Mucosa of descending colon (tissue), 3 donors: ENCODE measurements at regions not wholly inside any gene's neighbourhood (a gene's known extent, or its start where the extent isn't known, plus 50 kb on each side); places are given as distances from the start of the nearest gene placed in this dataset.

Source experiments
- ATAC-seq: fragments of 200-7000 bp; cut with Tn5 transposase; one replicate; pipeline ENCODE4 v1.9.1; 2020; ENCODE audit warnings: mild to moderate bottlenecking, moderate library complexity
- DNase-seq, 3 donors: peaks; one replicate each; pipeline ENCODE4 v3.0.0-alpha.2; 2020
- H3K36me3 ChIP-seq: fragments of 200-600 bp; one replicate; pipeline ENCODE4 v1.8.0; 2021; ENCODE audit warnings: low read depth, mild to moderate bottlenecking
- H3K4me1 ChIP-seq: fragments of 200-600 bp; one replicate; pipeline ENCODE4 v1.8.0; 2021; ENCODE audit warnings: low read depth, mild to moderate bottlenecking
- H3K4me3 ChIP-seq: fragments of 200-600 bp; one replicate; pipeline ENCODE4 v1.8.0; 2021; ENCODE audit warnings: mild to moderate bottlenecking
- H3K9me3 ChIP-seq: fragments of 200-600 bp; one replicate; pipeline ENCODE4 v1.8.0; 2021; ENCODE audit warnings: mild to moderate bottlenecking
- intact Hi-C, 2 donors: fragments of 100-400 bp; cut with DNase I in 1 of 2; cut with micrococcal nuclease in 1 of 2; formaldehyde crosslinking; loops; one replicate each; pipeline versions ENCODE4 v1.11.0 to v1.11.1; 2022; cut with DNase I, micrococcal nuclease
- TF ChIP-seq, protein P1 (sequence below): fragments of 200-600 bp; IDR thresholded peaks from one replicate; pipeline ENCODE4 v1.8.0; 2022; ENCODE audit warnings: antibody characterized with exemption, mild to moderate bottlenecking
- donor health status: DM: no; HTN: no; CAD: no; lungs with moderate emphysema.
- donor health status: DM: no; HTN: no; CAD: no.
- donor health status: DM: no; HTN: yes; CAD: no.

DNA sequence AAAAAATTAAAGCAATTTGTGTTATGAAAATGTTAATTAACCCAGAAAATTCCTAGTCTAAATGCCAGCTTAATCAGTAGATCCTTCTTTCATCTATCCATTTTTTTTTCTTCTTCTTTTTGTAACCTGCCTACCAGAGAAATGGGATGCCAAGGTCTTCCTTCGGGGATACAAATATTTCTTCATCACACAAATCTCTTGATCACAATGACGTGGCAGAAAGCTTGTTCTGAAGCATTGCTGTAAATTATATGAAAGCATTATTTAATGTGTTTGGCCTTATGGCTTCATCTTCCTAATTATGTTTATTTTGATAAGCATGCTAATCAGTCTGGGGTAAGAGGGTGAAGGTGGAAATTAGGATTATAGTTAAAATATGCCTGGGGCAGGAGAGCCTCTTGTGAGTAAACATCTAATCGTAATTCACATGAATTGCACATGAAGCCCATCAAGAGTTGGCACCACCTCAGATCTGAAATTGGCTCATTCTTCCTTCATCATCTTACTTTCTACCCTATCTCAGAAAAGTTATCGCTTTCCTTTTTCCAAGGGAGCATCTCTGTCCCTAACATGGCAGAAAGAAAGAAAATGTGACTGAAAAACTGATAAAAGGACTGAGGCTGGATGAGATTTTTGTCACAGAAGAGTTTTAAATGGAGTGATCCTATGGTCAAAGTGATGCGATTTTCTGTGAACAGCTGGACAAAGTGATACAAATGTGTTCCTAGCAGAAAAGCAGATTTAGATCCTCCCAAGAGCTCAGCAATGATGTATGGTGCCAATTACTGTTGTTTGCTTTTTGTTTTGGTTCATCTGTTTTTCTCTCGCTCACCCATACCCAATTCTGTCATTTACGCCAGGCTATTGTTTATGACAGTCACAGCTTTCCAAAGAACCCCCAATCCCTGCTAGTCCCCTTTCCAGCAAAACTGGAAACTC lies 76.9 kb upstream of the PMAIP1 start:
- Histone ChIP-seq H3K36me3 (no peaks in the 10 kb centered on the region), H3K4me3 (no peak overlapping the region), H3K9me3 (no peaks in the 10 kb centered on the region), H3K4me1 (no peaks in the 10 kb centered on the region)
- TF ChIP-seq, protein P1, sequence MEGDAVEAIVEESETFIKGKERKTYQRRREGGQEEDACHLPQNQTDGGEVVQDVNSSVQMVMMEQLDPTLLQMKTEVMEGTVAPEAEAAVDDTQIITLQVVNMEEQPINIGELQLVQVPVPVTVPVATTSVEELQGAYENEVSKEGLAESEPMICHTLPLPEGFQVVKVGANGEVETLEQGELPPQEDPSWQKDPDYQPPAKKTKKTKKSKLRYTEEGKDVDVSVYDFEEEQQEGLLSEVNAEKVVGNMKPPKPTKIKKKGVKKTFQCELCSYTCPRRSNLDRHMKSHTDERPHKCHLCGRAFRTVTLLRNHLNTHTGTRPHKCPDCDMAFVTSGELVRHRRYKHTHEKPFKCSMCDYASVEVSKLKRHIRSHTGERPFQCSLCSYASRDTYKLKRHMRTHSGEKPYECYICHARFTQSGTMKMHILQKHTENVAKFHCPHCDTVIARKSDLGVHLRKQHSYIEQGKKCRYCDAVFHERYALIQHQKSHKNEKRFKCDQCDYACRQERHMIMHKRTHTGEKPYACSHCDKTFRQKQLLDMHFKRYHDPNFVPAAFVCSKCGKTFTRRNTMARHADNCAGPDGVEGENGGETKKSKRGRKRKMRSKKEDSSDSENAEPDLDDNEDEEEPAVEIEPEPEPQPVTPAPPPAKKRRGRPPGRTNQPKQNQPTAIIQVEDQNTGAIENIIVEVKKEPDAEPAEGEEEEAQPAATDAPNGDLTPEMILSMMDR: no peak
- DNase-seq: no peak
- intact Hi-C loops: loop anchor here in 1 of 2 donors (5.0 kb wide), 1 partner anchor 366 kb away; no protein-coding TSS in a partner anchor
- ATAC-seq: no peak

DNA sequence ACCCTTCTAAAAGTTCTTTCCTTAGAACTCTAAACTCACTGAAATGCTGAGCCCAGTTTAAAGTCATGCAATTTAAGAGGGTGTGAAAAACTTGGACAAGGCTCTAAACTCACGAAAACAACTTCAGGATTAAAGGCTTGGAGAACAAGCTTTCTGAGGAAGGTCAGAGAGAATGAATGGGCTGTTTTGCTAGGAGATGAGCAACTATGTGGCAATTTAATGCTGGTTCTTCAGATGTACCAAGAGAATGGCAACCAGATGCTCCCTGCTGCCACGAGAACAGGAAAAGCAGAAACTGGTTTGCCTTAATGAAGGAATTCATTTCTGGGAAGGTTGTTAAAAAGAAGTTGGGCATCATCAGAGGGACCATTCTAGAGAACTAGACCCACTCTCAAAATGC lies 77.8 kb upstream of the PMAIP1 start:
- intact Hi-C loops: loop anchor here in 1 of 2 donors (5.0 kb wide), 1 partner anchor 365 kb away; no protein-coding TSS in a partner anchor
- H3K4me1 ChIP-seq: no peaks in the 10 kb centered on the region
- no peak overlapping the region for H3K4me3 ChIP-seq
- TF ChIP-seq, protein P1: no peak
- H3K9me3 ChIP-seq: no peaks in the 10 kb centered on the region
- H3K36me3 ChIP-seq: no peaks in the 10 kb centered on the region
- ATAC-seq: no peak
- DNase-seq: no peak

- Histone ChIP-seq H3K4me1 (no peaks in the 10 kb centered on the region), H3K36me3 (no peaks in the 10 kb centered on the region), H3K4me3 (no peak overlapping the region), H3K9me3 (no peaks in the 10 kb centered on the region)
- TF ChIP-seq, protein P1: no peak
- no peak for ATAC-seq
- intact Hi-C loops: loop anchor here in 1 of 2 donors (5.0 kb wide), 1 partner anchor 363 kb away; no protein-coding TSS in a partner anchor
- no peak for DNase-seq
Measured at GRCh38 chr18:59820663-59821062, 79.1 kb upstream of the PMAIP1 start.

- Histone ChIP-seq H3K4me1 (no peaks in the 10 kb centered on the region), H3K4me3 (no peak overlapping the region), H3K36me3 (no peaks in the 10 kb centered on the region), H3K9me3 (no peaks in the 10 kb centered on the region)
- no peak for DNase-seq
- intact Hi-C loops: no loop called here
- no peak for ATAC-seq
- TF ChIP-seq, protein P1: no peak
Measured at GRCh38 chr18:59818769-59819168, 81.0 kb upstream of the PMAIP1 start.

DNA sequence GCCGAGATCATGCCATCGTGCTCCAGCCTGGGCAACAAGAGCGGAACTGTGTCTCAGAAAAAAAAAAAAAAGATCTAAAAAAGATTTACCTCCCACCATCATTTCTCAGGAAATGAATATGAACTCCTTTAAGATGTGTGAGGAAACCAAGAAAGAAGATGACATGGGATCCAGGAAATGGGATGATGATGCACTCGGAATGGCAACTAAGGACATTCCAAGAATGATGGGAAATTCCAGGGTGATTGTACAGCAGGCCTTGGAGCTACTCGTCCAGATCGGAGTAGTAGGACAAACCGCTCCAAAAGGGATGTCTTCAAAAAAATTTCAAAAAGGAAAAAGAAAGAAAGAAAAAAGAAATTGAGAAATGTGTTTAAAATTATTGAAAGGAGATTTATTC lies 84.9 kb upstream of the PMAIP1 start:
- intact Hi-C loops: no loop called here
- ATAC-seq: no peak
- Histone ChIP-seq H3K36me3 (no peaks in the 10 kb centered on the region), H3K9me3 (no peaks in the 10 kb centered on the region), H3K4me3 (no peak overlapping the region), H3K4me1 (no peaks in the 10 kb centered on the region)
- DNase-seq: no peak
- TF ChIP-seq, protein P1: no peak
